ENCODE measurements at regions not wholly inside any gene's neighbourhood (a gene's known extent, or its start where the extent isn't known, plus 50 kb on each side); places are given as distances from the start of the nearest gene placed in this dataset.

DNA sequence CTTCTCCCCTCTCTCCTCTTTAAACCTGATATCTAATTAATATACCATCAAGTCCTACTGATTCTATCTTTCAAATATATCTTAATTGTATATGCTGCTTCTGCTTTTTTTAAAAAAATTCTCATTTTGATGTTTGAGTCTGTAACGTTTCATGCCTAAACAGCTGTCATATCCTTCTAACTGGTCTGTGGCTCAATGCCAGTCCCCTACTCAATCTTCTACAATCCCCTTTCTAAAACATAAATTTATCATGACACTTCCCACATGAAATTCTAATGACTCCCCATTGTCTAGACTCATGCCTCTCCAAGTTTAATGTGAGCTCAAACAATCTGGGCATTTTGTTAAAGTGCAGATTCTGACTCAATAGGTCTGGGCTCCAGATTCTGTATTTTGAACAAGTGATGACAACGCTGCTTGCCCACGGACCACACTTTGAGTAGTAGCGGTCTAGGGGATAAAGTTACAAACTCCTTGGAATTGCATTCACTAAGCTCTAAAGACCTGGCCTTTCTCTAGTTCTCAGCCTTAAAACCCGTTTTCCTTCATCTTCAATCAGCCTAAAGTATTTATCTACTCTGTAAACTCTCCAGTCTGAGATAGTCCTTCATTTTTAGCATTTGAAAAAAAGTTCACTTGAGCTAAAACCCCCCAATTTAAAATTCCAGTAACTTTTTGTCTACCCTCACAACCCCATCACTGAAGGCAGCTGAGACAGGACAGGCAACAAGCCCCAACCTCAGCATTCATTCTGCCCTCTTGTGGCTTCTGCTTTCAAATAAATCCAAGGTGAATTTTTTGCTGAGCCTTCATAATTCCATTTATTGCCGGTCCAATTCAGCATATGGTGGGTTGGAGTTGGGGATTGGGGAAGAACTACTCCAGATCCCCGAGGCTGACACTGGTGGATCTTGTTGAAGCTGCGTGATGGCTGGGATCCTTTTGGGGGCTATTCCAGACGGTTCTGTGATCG, 88.1 kb upstream of the THRB start:
- TF ChIP-seq, protein P1, sequence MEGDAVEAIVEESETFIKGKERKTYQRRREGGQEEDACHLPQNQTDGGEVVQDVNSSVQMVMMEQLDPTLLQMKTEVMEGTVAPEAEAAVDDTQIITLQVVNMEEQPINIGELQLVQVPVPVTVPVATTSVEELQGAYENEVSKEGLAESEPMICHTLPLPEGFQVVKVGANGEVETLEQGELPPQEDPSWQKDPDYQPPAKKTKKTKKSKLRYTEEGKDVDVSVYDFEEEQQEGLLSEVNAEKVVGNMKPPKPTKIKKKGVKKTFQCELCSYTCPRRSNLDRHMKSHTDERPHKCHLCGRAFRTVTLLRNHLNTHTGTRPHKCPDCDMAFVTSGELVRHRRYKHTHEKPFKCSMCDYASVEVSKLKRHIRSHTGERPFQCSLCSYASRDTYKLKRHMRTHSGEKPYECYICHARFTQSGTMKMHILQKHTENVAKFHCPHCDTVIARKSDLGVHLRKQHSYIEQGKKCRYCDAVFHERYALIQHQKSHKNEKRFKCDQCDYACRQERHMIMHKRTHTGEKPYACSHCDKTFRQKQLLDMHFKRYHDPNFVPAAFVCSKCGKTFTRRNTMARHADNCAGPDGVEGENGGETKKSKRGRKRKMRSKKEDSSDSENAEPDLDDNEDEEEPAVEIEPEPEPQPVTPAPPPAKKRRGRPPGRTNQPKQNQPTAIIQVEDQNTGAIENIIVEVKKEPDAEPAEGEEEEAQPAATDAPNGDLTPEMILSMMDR (conservative IDR thresholded peaks at IDR 0.05; ENCODE audit: low read depth in 2 of 2) = peak; percentile 57 to 68
- no peak for TF ChIP-seq NANOG (IDR thresholded peaks at IDR 0.05; ENCODE audit: borderline replicate concordance)
- no peak for TF ChIP-seq POLR2AphosphoS5 (IDR thresholded peaks at IDR 0.05; ENCODE audit: low read depth)
- TF ChIP-seq EZH2phosphoT487 (IDR thresholded peaks at IDR 0.05; ENCODE audit: unreplicated experiment) = no peak
- TF ChIP-seq, protein P2, sequence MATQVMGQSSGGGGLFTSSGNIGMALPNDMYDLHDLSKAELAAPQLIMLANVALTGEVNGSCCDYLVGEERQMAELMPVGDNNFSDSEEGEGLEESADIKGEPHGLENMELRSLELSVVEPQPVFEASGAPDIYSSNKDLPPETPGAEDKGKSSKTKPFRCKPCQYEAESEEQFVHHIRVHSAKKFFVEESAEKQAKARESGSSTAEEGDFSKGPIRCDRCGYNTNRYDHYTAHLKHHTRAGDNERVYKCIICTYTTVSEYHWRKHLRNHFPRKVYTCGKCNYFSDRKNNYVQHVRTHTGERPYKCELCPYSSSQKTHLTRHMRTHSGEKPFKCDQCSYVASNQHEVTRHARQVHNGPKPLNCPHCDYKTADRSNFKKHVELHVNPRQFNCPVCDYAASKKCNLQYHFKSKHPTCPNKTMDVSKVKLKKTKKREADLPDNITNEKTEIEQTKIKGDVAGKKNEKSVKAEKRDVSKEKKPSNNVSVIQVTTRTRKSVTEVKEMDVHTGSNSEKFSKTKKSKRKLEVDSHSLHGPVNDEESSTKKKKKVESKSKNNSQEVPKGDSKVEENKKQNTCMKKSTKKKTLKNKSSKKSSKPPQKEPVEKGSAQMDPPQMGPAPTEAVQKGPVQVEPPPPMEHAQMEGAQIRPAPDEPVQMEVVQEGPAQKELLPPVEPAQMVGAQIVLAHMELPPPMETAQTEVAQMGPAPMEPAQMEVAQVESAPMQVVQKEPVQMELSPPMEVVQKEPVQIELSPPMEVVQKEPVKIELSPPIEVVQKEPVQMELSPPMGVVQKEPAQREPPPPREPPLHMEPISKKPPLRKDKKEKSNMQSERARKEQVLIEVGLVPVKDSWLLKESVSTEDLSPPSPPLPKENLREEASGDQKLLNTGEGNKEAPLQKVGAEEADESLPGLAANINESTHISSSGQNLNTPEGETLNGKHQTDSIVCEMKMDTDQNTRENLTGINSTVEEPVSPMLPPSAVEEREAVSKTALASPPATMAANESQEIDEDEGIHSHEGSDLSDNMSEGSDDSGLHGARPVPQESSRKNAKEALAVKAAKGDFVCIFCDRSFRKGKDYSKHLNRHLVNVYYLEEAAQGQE (IDR thresholded peaks at IDR 0.05; ENCODE audit: unreplicated experiment) = no peak
- TF ChIP-seq EZH2 (IDR thresholded peaks at IDR 0.05; ENCODE audit: low read depth, unreplicated experiment) = no peak
